Activated T-cell treated with anti-CD3 and anti-CD28 coated beads for 24 hours (primary cell): ENCODE measurements at regions not wholly inside any gene's neighbourhood (a gene's known extent, or its start where the extent isn't known, plus 50 kb on each side); places are given as distances from the start of the nearest gene placed in this dataset.

Experiments used
- DNase-seq: peaks from one replicate; pipeline ENCODE4 v3.0.0-alpha.2; 2020; ENCODE audit warnings: low read depth

- no peak for DNase-seq
Measured at GRCh38 chr11:95478003-95478402, 247.0 kb upstream of the SESN3 start.

- no peak for DNase-seq
Measured at GRCh38 chr11:95469258-95469657, 238.3 kb upstream of the SESN3 start.

GRCh38 chr11:95466416-95466815, 235.4 kb upstream of the SESN3 start:
- no peak for DNase-seq

- DNase-seq = no peak
Measured at GRCh38 chr11:95465887-95466286, 234.9 kb upstream of the SESN3 start.

GRCh38 chr11:95461858-95462257, 230.9 kb upstream of the SESN3 start:
- no peak for DNase-seq

- no peak for DNase-seq
Measured at GRCh38 chr11:95461348-95461747, 230.3 kb upstream of the SESN3 start.

- DNase-seq = no peak
Measured at GRCh38 chr11:95459291-95460042, 228.5 kb upstream of the SESN3 start.

- no peak for DNase-seq
Measured at GRCh38 chr11:95456714-95457491, 225.9 kb upstream of the SESN3 start.

- no peak for DNase-seq
Measured at GRCh38 chr11:95455228-95455970, 224.4 kb upstream of the SESN3 start.

- DNase-seq = no peak
Measured at GRCh38 chr11:95453616-95454171, 222.7 kb upstream of the SESN3 start.

- no peak for DNase-seq
Measured at GRCh38 chr11:95451682-95452081, 220.7 kb upstream of the SESN3 start.

GRCh38 chr11:95451261-95451660, 220.3 kb upstream of the SESN3 start:
- no peak for DNase-seq

- DNase-seq = no peak
Measured at GRCh38 chr11:95450547-95451123, 219.6 kb upstream of the SESN3 start.

GRCh38 chr11:95445746-95446333, 214.8 kb upstream of the SESN3 start:
- no peak for DNase-seq

- DNase-seq = no peak
Measured at GRCh38 chr11:95444309-95445241, 213.6 kb upstream of the SESN3 start.

- no peak for DNase-seq
Measured at GRCh38 chr11:95443386-95443785, 212.4 kb upstream of the SESN3 start.

GRCh38 chr11:95442531-95443050, 211.6 kb upstream of the SESN3 start:
- no peak for DNase-seq

GRCh38 chr11:95435628-95436353, 204.8 kb upstream of the SESN3 start:
- DNase-seq = no peak

GRCh38 chr11:95435192-95435591, 204.2 kb upstream of the SESN3 start:
- DNase-seq = no peak
